HG03175 (cell line): ENCODE measurements at regions not wholly inside any gene's neighbourhood (a gene's known extent, or its start where the extent isn't known, plus 50 kb on each side); places are given as distances from the start of the nearest gene placed in this dataset.
A peak's percentile ranks its signal among the peaks of the same experiment; 100 is the strongest.
"Not testable (repeated sequence)": the region's sequence is repeated elsewhere in the genome, so short reads cannot be mapped to it uniquely, and the experiment has no call there.

Experiments used
- ATAC-seq: cut with Tn5 transposase; IDR thresholded peaks from one replicate; pipeline ENCODE4 v1.9.1; 2021; ENCODE audit warnings: mild to moderate bottlenecking, moderate library complexity; ENCODE audit not compliant: unreplicated experiment

- ATAC-seq: no peak
These were observed 790.4 kb upstream of the GALNTL6 start for GRCh38 chr4:171022824-171023230.

GRCh38 chr4:171017593-171017992 is 795.6 kb upstream of the GALNTL6 start:
- ATAC-seq: no peak

- no peak for ATAC-seq
These were observed 797.1 kb upstream of the GALNTL6 start for GRCh38 chr4:171016145-171016544.

- ATAC-seq: no peak
These were observed 797.8 kb upstream of the GALNTL6 start for GRCh38 chr4:171015441-171015840.

GRCh38 chr4:171007618-171008390 is 805.4 kb upstream of the GALNTL6 start:
- ATAC-seq: no peak

GRCh38 chr4:171002246-171002645 is 811.0 kb upstream of the GALNTL6 start:
- no peak for ATAC-seq

- peak; percentile 93 for ATAC-seq
These were observed 822.1 kb upstream of the GALNTL6 start for GRCh38 chr4:170990989-170991589.

- ATAC-seq: no peak
These were observed 824.8 kb upstream of the GALNTL6 start for GRCh38 chr4:170988446-170988845.

GRCh38 chr4:170979736-170980135 is 833.5 kb upstream of the GALNTL6 start:
- ATAC-seq: no peak

GRCh38 chr4:170978990-170979389 is 834.2 kb upstream of the GALNTL6 start:
- no peak for ATAC-seq

GRCh38 chr4:170949084-170949483 is 859.3 kb upstream of the AADAT start:
- no peak for ATAC-seq

GRCh38 chr4:170940043-170940724 is 850.4 kb upstream of the AADAT start:
- no peak for ATAC-seq

GRCh38 chr4:170938588-170938987 is 848.8 kb upstream of the AADAT start:
- no peak for ATAC-seq

- ATAC-seq: no peak
These were observed 841.6 kb upstream of the AADAT start for GRCh38 chr4:170931321-170931720.

- no peak for ATAC-seq
These were observed 798.9 kb upstream of the AADAT start for GRCh38 chr4:170888660-170889059.

- no peak for ATAC-seq
These were observed 797.6 kb upstream of the AADAT start for GRCh38 chr4:170887396-170887795.

GRCh38 chr4:170884969-170885570 is 795.3 kb upstream of the AADAT start:
- ATAC-seq: no peak

- ATAC-seq: not testable (repeated sequence)
These were observed 791.9 kb upstream of the AADAT start for GRCh38 chr4:170881646-170882045.

- no peak for ATAC-seq
These were observed 786.1 kb upstream of the AADAT start for GRCh38 chr4:170875868-170876267.

- ATAC-seq: no peak
These were observed 783.0 kb upstream of the AADAT start for GRCh38 chr4:170872794-170873193.

GRCh38 chr4:170868170-170868569 is 778.4 kb upstream of the AADAT start:
- no peak for ATAC-seq

- ATAC-seq: no peak
These were observed 764.3 kb upstream of the AADAT start for GRCh38 chr4:170854097-170854496.
